ENCODE measurements at regions not wholly inside any gene's neighbourhood (a gene's known extent, or its start where the extent isn't known, plus 50 kb on each side); places are given as distances from the start of the nearest gene placed in this dataset.

GRCh38 chr9:109953300-109953699 is 173.3 kb downstream of the PALM2AKAP2 start:
- DNase-seq: no peak

GRCh38 chr9:109953813-109954497 is 174.0 kb downstream of the PALM2AKAP2 start:
- no peak for DNase-seq

GRCh38 chr9:109956717-109957440 is 176.9 kb downstream of the PALM2AKAP2 start:
- DNase-seq: no peak

GRCh38 chr9:109959679-109960078 is 179.7 kb downstream of the PALM2AKAP2 start:
- no peak for DNase-seq

GRCh38 chr9:109961626-109962025 is 181.6 kb downstream of the PALM2AKAP2 start:
- no peak for DNase-seq

GRCh38 chr9:109962215-109962614 is 182.2 kb downstream of the PALM2AKAP2 start:
- no peak for DNase-seq

GRCh38 chr9:109963079-109963478 is 183.1 kb downstream of the PALM2AKAP2 start:
- no peak for DNase-seq

- no peak for DNase-seq
These were observed 186.8 kb downstream of the PALM2AKAP2 start for GRCh38 chr9:109966643-109967368.

- DNase-seq: no peak
These were observed 187.9 kb downstream of the PALM2AKAP2 start for GRCh38 chr9:109967651-109968642.

GRCh38 chr9:109969011-109969410 is 189.0 kb downstream of the PALM2AKAP2 start:
- no peak for DNase-seq

GRCh38 chr9:109969573-109970237 is 189.7 kb downstream of the PALM2AKAP2 start:
- DNase-seq: no peak

GRCh38 chr9:109971226-109971625 is 191.2 kb downstream of the PALM2AKAP2 start:
- no peak for DNase-seq

GRCh38 chr9:109972026-109972882 is 192.3 kb downstream of the PALM2AKAP2 start:
- no peak for DNase-seq

- DNase-seq: no peak
These were observed 193.3 kb downstream of the PALM2AKAP2 start for GRCh38 chr9:109973336-109973735.

GRCh38 chr9:109974143-109974917 is 194.3 kb downstream of the PALM2AKAP2 start:
- DNase-seq: no peak

- DNase-seq: no peak
These were observed 194.9 kb downstream of the PALM2AKAP2 start for GRCh38 chr9:109974918-109975276.

GRCh38 chr9:109975574-109976295 is 195.7 kb downstream of the PALM2AKAP2 start:
- DNase-seq: no peak

- no peak for DNase-seq
These were observed 196.3 kb downstream of the PALM2AKAP2 start for GRCh38 chr9:109976303-109976702.

GRCh38 chr9:109977521-109977920 is 197.5 kb downstream of the PALM2AKAP2 start:
- no peak for DNase-seq

GRCh38 chr9:109981091-109981490 is 201.1 kb downstream of the PALM2AKAP2 start:
- DNase-seq: no peak
